ENCODE measurements at regions not wholly inside any gene's neighbourhood (a gene's known extent, or its start where the extent isn't known, plus 50 kb on each side); places are given as distances from the start of the nearest gene placed in this dataset.

- DNase-seq (ENCODE audit: low spot score) = no peak
- TF ChIP-seq CTCF (conservative IDR thresholded peaks at IDR 0.05; ENCODE audit: low read depth) = no peak
- POLR2A ChIA-PET (ENCODE audit: low non-redundant PET) = no interaction called here
- CTCF ChIA-PET = interaction anchor here (0.5 kb wide), 1 partner anchor 912 kb away, joined by 3 read pairs; no protein-coding TSS in a partner anchor
- H3K27ac ChIP-seq = no peak overlapping the region
These were observed 700.6 kb downstream of the SEMA5A start for GRCh38 chr5:8845296-8845695.

GRCh38 chr5:8848366-8848765 is 697.5 kb downstream of the SEMA5A start:
- no peak for TF ChIP-seq CTCF (conservative IDR thresholded peaks at IDR 0.05; ENCODE audit: low read depth)
- no peak overlapping the region for H3K27ac ChIP-seq
- no peak for DNase-seq (ENCODE audit: low spot score)
- POLR2A ChIA-PET (ENCODE audit: low non-redundant PET) = no interaction called here
- CTCF ChIA-PET = no interaction called here

GRCh38 chr5:8848997-8849594 is 696.8 kb downstream of the SEMA5A start:
- POLR2A ChIA-PET (ENCODE audit: low non-redundant PET) = no interaction called here
- CTCF ChIA-PET = no interaction called here
- no peak overlapping the region for H3K27ac ChIP-seq
- DNase-seq (ENCODE audit: low spot score) = no peak
- no peak for TF ChIP-seq CTCF (conservative IDR thresholded peaks at IDR 0.05; ENCODE audit: low read depth)

GRCh38 chr5:8851101-8851500 is 694.8 kb downstream of the SEMA5A start:
- POLR2A ChIA-PET (ENCODE audit: low non-redundant PET) = no interaction called here
- no peak for DNase-seq (ENCODE audit: low spot score)
- no peak for TF ChIP-seq CTCF (conservative IDR thresholded peaks at IDR 0.05; ENCODE audit: low read depth)
- CTCF ChIA-PET = interaction anchor here (0.6 to 0.7 kb wide), 2 partner anchors 12 to 31 kb away, joined by 3 to 4 read pairs; no protein-coding TSS in a partner anchor
- no peak overlapping the region for H3K27ac ChIP-seq

- H3K27ac ChIP-seq = no peak overlapping the region
- ChIA-PET CTCF (no interaction called here), POLR2A (ENCODE audit: low non-redundant PET) (no interaction called here)
- no peak for DNase-seq (ENCODE audit: low spot score)
- TF ChIP-seq CTCF (conservative IDR thresholded peaks at IDR 0.05; ENCODE audit: low read depth) = no peak
These were observed 688.8 kb downstream of the SEMA5A start for GRCh38 chr5:8857051-8857450.

GRCh38 chr5:8861764-8862163 is 684.1 kb downstream of the SEMA5A start:
- ChIA-PET POLR2A (ENCODE audit: low non-redundant PET) (no interaction called here), CTCF (no interaction called here)
- no peak overlapping the region for H3K27ac ChIP-seq
- TF ChIP-seq CTCF (conservative IDR thresholded peaks at IDR 0.05; ENCODE audit: low read depth) = no peak
- DNase-seq (ENCODE audit: low spot score) = no peak
